ENCODE measurements at regions not wholly inside any gene's neighbourhood (a gene's known extent, or its start where the extent isn't known, plus 50 kb on each side); places are given as distances from the start of the nearest gene placed in this dataset.

DNA sequence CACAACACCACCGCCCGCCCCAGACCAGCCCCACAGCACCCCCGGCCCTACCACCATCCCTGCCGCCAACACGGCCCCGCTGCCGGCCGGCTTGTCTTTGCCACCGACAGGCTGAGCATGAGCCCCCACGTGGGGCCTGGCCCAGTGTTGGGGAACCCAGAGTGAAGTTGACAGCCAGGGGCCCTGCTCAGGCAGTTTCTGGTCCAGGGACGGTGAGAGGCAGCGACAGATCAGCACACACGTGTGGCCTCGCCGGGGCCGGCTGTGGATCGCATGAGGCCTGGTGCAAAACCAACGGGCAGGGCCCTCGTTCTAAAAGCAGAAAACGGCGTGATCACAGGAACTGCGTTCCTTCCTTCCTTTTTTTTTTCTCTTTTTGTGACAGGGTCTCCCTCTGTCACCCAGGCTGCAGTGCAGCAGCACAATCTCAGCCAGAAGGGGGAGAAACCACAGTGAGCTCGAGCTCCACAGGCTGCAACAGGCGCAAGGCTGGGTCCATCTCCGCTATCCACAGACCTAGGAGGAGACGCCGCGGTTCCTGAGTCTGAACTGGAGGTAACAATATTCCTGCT lies 50.5 kb upstream of the FBRSL1 start:
- no peaks in the 10 kb centered on the region for H3K36me3 ChIP-seq (ENCODE audit: insufficient read depth)
- 84% methylated on average over 28 of the region's 28 CpGs for WGBS
- no peak for DNase-seq (ENCODE audit: extremely low spot score)
- H3K4me1 ChIP-seq (ENCODE audit: insufficient read depth) = no peaks in the 10 kb centered on the region
- H3K4me3 ChIP-seq (ENCODE audit: low read depth, low read length) = no peak overlapping the region
- no peak overlapping the region for H3K27ac ChIP-seq (ENCODE audit: low read depth)

DNA sequence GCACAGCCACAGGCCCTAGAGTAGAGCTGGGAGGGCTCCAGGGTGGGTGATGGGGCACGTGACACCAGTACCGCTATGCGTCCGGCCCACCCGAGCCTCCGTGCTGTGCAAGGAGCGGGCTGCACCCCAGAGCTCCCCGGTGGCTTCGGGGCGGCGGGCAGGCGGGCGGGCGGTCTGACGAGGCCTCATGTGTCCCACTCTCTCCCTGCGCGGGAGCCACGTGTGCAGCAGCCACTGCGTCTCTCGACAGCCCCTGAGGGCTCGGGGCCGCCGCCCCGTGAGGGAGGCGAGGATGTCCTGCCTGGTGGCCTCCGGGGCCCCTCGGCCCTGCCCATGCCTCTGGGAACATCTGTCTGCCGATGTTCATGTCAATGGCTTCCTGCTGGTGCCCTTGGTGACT lies 51.2 kb upstream of the FBRSL1 start:
- H3K36me3 ChIP-seq (ENCODE audit: insufficient read depth) = no peaks in the 10 kb centered on the region
- H3K4me3 ChIP-seq (ENCODE audit: low read depth, low read length) = no peak overlapping the region
- no peak overlapping the region for H3K27ac ChIP-seq (ENCODE audit: low read depth)
- no peak for DNase-seq (ENCODE audit: extremely low spot score)
- no peaks in the 10 kb centered on the region for H3K4me1 ChIP-seq (ENCODE audit: insufficient read depth)
- WGBS = 96% methylated on average over 28 of the region's 28 CpGs

DNA sequence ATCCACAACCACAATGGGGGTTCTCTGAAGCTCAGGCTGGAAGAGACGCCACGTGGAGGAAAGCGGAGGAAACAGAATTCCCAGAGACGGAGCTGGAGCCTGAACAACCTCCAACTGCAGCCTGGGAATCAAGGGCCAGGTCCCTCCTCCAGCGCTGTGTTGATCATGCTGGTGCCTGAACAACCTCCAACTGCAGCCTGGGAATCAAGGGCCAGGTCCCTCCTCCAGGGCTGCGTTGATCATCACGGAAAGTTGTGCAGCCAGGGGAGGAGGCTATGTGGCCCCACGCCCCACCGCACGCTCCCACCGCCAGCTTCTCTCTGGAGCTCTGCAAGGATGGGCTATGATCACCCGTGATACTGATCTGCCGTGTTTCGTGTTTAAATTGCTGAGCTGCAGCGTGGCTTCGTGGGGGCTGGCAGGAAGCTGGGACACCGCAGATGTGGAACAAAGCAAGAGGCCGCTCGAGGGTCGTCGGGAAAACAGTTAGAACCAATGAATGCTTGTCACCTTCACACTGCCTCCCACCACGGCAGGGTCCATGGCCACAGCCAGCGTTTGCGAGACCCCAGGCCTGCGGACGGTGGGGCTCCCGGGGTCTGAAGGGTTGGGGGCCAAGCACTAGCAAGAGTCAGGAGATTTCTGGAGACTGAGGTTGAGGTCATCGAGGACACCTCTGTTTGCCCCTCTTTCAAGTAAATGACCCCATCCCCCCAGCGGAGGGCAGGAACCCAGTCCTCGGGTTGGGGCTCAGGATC lies 51.8 kb upstream of the FBRSL1 start:
- DNase-seq (ENCODE audit: extremely low spot score) = no peak
- Histone ChIP-seq H3K36me3 (ENCODE audit: insufficient read depth) (no peaks in the 10 kb centered on the region), H3K27ac (ENCODE audit: low read depth) (no peak overlapping the region), H3K4me3 (ENCODE audit: low read depth, low read length) (no peak overlapping the region), H3K4me1 (ENCODE audit: insufficient read depth) (peaks cover 2% of the 10 kb centered on the region)
- WGBS = 62% methylated on average over 30 of the region's 30 CpGs

DNA sequence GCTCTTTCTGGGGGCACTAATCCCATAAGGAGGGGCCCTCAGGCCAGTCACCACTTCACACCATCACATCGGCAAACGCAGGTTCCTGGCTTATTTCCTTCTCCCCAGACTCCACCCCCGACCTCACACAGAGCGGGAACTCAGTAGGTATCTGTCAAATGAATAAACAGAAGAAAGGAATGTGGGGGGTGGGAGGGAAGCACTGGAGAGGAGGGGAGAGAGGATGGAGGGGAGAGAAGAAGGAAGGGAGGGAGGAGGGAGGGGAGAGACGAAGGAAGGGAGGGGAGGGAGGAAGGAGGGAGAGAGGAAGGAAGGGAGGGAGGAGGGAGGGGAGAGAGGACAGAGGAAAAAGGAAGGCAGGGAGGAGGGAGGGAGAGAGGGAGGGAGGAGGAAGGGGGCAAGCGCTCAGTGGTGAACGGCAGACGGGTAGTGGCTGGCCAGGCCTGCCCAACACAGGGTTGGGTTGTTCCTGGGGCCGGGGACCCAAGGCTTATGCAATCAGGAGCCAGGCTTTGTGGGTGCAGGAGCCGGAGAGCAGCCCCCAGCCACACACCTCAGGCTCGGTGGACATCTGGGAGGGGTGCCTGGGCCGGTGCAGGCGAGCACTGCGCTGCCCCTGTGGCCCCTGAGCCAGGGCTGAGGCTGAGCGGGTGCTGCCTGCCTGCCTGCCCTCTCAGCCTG lies 52.6 kb upstream of the FBRSL1 start:
- Histone ChIP-seq H3K27ac (ENCODE audit: low read depth) (no peak overlapping the region), H3K4me1 (ENCODE audit: insufficient read depth) (peaks cover 2% of the 10 kb centered on the region), H3K36me3 (ENCODE audit: insufficient read depth) (no peaks in the 10 kb centered on the region), H3K4me3 (ENCODE audit: low read depth, low read length) (no peak overlapping the region)
- DNase-seq (ENCODE audit: extremely low spot score) = no peak
- WGBS = 22% methylated on average over 15 of the region's 15 CpGs

DNA sequence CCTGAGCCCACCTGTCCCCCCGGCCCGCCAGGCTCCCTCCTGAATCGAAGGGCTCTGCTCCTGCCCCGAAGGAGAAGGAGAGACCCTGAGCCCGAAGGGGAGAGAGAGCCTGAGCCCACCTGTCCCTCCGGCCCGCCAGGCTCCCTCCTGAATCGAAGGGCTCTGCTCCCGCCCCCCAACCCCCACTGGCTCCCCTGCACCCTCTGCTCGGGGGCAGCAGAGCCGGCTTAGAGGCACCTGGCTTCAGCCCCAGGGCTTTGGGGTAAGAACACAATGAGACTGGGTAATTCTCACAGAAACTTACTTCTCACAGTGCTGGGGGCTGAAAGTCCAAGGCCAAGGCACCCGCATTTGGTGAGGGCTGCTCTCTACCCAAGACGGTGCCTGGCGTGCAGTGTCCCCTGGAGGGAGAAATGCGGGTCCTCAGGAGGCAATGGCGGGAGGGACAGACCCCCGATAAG lies 53.1 kb upstream of the FBRSL1 start:
- Histone ChIP-seq H3K4me1 (ENCODE audit: insufficient read depth) (peaks cover 2% of the 10 kb centered on the region), H3K4me3 (ENCODE audit: low read depth, low read length) (no peak overlapping the region), H3K36me3 (ENCODE audit: insufficient read depth) (no peaks in the 10 kb centered on the region), H3K27ac (ENCODE audit: low read depth) (no peak overlapping the region)
- WGBS = 66% methylated on average over 17 of the region's 17 CpGs
- DNase-seq (ENCODE audit: extremely low spot score) = no peak

DNA sequence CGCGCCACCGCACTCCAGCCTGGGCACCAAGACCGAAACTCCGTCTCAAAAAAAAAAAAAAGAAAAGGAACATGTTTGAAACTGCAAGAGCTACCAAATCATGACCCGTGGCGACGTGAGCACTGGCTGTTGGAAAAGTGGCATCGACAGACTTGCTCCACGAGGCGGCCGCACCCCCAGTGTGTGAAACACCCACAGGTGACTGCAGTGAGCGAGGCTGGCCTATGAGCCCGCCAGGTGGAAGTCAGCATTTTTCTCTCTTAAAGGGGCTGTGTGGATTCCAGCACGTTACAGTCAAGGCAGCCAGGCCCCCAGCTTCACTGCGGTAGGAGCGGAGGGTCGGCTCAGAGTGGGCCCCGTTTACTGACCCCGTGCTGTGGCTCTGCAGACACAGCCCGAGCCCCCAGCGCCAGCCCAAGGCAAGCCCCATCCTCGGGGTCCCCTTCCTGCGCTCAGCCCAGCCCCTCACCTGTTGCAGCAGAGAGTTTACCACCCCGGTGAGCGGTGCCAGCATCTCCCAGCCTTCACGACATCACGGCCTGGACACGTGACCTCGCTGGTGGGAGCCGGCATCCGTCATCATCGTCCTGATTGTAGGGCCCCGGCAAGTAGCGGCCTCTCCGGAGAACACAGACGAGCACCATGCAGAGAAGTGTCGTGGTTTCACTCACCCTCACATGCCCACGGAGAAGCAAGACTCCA lies 54.3 kb upstream of the FBRSL1 start:
- 95% methylated on average over 39 of the region's 39 CpGs for WGBS
- H3K27ac ChIP-seq (ENCODE audit: low read depth) = no peak overlapping the region

DNA sequence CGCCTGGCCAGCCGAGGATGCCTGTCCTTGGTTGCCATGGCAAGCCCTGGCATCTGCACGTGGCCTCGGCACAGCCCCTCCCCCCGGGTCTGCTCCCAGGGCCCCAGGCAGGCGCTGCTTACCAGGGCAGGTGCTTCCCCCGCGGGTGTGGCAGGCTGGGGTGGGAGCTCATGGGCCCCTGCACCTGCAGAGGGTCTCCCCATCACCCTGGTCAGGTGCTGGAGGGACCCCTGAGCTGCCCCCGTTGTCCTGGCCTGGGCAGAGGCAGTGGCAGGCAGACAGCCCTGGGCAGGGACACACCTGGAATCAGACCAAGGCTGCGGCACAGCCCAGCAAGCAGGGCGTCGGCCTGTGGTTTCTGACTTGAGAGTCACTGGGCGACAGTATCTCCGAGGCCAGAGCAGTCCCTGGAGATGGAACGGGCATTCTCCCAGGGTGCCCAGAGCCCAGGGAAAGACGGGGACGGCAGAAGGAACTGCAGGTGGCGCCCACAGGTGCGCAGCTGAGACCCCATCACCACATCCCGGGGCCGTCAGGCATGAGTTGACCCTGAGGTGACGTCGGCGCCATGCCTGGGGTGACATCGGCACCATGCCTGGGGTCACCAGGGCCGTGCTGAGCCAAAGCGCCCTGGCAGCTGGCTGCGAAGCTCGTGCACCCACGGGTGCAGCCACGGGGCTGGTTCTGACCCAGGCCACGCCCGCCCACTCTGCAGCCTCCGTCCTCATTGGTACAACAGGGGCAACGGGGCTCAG lies 56.1 kb upstream of the FBRSL1 start:
- no peak for DNase-seq (ENCODE audit: extremely low spot score)
- Histone ChIP-seq H3K4me1 (ENCODE audit: insufficient read depth) (peaks cover 2% of the 10 kb centered on the region), H3K4me3 (ENCODE audit: low read depth, low read length) (no peak overlapping the region), H3K36me3 (ENCODE audit: insufficient read depth) (no peaks in the 10 kb centered on the region), H3K27ac (ENCODE audit: low read depth) (no peak overlapping the region)
- WGBS = 83% methylated on average over 35 of the region's 35 CpGs

More for the DNA sequence above, 54.3 kb upstream of the FBRSL1 start:
- Histone ChIP-seq H3K36me3 (ENCODE audit: insufficient read depth) (no peaks in the 10 kb centered on the region), H3K4me3 (ENCODE audit: low read depth, low read length) (no peak overlapping the region), H3K4me1 (ENCODE audit: insufficient read depth) (peaks cover 2% of the 10 kb centered on the region)
- DNase-seq (ENCODE audit: extremely low spot score) = no peak

DNA sequence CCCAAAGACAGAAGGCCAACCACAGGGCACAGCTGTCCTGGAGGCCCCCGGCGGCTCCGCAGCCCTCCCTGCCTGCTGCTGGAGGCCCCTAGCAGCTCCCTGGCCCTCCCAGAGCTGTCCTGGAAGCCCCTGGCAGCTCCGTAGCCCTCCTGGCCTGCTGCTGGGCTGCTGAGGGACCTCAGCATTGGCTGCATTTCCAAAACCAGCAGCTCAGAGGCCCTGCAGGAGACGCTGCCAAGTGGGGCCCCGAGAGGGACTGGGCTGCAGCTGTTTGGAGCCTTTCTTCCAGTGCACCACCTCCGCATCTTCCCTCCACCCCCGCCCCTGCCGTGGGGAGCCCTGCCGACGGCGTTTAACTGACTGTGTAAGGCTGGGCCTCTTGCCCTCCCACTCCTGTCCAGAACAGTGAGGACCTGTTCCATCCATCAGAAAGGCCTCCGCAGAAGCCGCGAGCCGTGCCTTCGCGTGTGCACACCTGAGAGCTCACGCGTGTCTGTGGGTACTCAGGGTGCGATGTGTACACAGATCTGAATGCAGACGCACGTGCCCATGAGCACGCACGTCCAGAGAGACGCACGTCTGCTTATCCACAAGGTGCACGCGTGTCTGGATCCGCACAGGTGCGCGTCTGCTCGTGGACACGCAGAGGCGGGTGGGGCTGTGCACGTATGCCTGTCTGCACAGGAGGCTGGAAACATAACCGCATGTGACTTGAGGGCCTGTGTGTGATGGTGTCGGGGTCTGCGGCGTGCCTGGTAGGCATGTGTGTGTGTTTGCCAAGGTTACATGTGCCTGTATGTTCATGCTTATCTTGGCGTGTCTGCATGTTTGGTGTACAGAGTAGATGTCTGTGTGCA lies 57.0 kb upstream of the FBRSL1 start:
- peaks cover 2% of the 10 kb centered on the region for H3K4me1 ChIP-seq (ENCODE audit: insufficient read depth)
- no peaks in the 10 kb centered on the region for H3K36me3 ChIP-seq (ENCODE audit: insufficient read depth)
- no peak overlapping the region for H3K4me3 ChIP-seq (ENCODE audit: low read depth, low read length)
- no peak overlapping the region for H3K27ac ChIP-seq (ENCODE audit: low read depth)
- peak; percentile 77 for DNase-seq (ENCODE audit: extremely low spot score)
- 61% methylated on average over 41 of the region's 41 CpGs for WGBS

DNA sequence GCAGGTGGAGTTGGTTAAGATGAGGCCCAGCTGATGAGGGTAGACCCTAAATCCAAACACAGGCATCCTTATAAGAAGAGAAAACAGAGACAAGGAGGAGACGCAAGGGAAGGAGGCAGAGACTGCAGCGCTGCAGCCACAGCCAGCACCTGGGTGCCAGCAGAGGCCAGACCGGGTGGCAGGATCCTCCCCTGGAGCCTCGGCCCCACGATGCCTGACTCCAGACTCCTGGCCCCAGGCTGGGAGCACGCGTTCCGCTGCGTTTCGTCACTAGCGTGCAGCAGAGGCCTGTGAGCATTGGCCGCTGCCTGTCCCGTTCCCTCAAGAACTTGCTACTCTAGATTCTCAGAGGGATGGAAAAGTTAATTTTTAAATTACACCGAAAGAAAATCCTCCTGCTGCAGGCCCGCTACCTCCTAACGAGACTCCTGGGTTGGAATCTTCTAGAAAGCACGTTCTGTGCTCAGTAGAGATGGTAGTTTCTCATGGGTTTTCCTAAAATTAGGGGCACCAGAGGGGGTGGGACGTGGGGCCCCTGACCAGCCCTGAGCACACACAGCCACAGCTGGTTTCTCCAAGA lies 57.7 kb upstream of the FBRSL1 start:
- DNase-seq (ENCODE audit: extremely low spot score) = no peak
- Histone ChIP-seq H3K4me1 (ENCODE audit: insufficient read depth) (peaks cover 2% of the 10 kb centered on the region), H3K27ac (ENCODE audit: low read depth) (no peak overlapping the region), H3K36me3 (ENCODE audit: insufficient read depth) (no peaks in the 10 kb centered on the region), H3K4me3 (ENCODE audit: low read depth, low read length) (no peak overlapping the region)
- 87% methylated on average over 18 of the region's 18 CpGs for WGBS

DNA sequence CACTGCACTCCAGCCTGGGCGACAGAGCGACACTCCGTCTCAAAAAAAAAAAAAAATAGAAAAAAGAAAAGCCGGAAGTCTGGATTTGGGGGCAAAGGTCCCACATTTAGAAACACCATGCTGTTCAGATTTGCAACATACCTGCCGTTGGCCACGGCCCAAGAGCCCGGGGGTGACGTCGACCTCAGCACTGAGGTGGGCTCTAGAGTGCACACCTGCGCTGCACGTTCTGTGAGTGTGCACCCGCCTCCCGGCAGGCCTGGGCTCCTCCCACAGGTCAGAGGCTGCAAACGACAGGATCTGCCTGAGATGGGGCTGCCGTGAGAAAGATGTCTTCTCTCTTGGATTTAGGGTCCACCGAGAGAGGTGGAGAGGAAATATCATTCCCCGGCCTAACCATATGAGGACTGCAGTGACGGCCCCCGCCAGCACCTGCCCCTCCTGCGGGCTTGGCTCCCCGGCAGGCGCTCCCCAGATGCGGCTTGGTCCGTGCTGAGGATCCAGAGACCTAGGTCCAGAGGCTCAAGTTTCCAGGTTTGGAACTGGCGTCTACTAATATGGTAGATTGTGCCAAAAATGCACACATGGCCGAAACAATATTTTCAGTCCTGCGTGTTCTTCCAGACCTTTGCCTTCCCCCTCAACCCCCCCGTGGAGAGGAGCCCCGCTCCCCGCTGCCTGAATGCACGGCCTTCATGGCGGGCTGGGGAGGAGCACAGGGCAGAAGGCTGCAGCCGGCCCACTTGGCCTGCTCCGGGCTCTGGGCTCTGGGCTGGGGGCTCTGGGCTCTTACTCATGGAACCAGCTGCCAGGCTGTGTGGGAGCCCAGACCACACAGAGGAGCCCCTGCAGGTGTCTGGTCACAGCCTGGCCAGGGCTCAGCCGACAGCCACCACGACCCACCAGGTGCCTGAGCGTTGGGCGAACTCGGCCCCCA lies 58.8 kb upstream of the FBRSL1 start:
- Histone ChIP-seq H3K36me3 (ENCODE audit: insufficient read depth) (no peaks in the 10 kb centered on the region), H3K4me3 (ENCODE audit: low read depth, low read length) (no peak overlapping the region)
- no peak for DNase-seq (ENCODE audit: extremely low spot score)

DNA sequence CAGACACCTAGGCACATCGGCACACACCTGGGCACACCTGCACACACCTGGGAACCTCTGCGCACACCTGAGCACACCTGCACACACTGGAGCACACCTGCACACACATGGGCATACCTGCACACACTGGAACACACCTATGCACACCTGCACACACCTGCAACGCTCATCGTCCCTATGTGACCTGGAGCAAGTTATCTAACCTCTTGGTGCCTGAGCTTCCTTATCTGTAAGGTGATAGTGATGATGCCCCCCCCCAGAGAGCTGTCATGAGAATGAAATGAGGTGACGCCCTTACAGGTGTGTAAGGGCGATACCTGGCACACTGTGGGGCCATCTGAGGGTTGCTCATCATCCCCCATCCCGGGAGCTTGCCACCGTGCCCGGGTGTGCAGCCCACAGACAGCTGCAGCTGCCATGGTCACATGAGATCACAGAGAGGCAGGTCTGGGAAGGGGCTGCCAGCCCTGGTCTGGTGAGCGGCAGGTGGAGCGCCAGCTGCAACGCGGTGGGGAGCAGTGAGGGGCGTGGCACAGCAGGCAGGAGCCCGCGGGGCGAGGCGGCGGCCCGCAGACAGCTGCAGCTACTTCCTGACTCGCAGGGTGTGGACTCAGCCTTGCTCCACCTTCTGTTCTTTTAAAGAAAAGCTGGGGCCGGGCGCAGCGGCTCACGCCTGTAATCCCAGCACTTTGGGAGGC lies 59.9 kb upstream of the FBRSL1 start:
- H3K4me3 ChIP-seq (ENCODE audit: low read depth, low read length) = no peak overlapping the region
- no peak for DNase-seq (ENCODE audit: extremely low spot score)
- H3K36me3 ChIP-seq (ENCODE audit: insufficient read depth) = no peaks in the 10 kb centered on the region
- H3K27ac ChIP-seq (ENCODE audit: low read depth) = no peak overlapping the region
- 17% methylated on average over 25 of the region's 25 CpGs for WGBS
- H3K4me1 ChIP-seq (ENCODE audit: insufficient read depth) = peaks cover 2% of the 10 kb centered on the region

More for the DNA sequence above, 58.8 kb upstream of the FBRSL1 start:
- WGBS = 64% methylated on average over 39 of the region's 39 CpGs
- Histone ChIP-seq H3K27ac (ENCODE audit: low read depth) (no peak overlapping the region), H3K4me1 (ENCODE audit: insufficient read depth) (peaks cover 2% of the 10 kb centered on the region)
